NCI-H1930 (cell line): ENCODE measurements at regions not wholly inside any gene's neighbourhood (a gene's known extent, or its start where the extent isn't known, plus 50 kb on each side); places are given as distances from the start of the nearest gene placed in this dataset.

Experiments used
- DNase-seq, 2 experiments: peaks; one replicate each; lab custom pipeline; 2025; lab: John Stamatoyannopoulos, UW

DNA sequence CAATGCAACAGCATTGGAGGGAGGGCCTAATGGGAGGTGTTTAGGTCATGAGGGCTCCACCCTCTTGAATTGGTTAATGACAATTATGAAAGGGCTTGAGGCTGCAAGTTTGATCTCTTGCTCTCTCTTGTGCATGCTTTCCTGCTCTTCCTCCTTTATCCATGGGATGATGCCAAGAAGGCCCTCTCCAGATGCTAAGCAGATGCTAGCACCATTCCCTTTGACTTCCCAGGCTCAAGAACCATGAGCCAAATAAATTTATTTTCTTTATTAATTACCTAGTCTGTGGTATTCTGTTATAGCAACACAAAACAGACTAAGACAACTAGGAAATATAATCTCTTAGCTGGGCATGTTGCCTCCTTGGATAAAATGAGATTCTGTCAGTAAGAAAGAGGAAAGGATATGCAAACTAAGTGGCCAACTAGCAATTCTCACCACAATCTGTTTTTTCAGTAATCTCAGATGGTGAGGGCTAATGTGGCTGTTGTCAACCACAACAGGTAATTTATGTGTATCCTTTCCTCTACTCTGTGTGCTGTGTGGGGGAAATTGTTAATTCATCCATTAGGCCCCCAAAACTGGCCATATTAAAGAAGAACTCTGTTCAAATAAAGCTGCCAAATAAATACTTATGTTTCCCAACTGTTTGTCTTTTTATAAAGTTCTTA is 269.1 kb upstream of the CD180 start:
- DNase-seq, result no peak

DNA sequence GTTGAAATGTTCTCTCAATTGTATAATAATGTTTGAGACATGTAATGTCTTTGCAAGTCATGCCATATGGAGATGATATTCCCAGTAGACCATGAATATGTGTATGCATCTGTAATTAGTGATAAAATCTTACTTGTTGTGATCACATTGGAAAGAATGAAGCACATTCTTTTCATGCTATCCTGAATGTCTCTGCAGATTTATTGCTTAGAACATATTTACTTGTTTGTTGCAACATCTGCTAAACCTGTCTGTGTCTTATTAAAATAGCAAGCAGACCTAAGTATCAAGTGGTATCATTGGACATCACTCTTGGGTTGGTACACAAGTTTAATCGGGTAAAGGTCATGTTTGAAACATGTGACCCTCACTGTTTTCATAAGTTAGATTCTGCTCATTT is 265.5 kb upstream of the CD180 start:
- no peak for DNase-seq

DNA sequence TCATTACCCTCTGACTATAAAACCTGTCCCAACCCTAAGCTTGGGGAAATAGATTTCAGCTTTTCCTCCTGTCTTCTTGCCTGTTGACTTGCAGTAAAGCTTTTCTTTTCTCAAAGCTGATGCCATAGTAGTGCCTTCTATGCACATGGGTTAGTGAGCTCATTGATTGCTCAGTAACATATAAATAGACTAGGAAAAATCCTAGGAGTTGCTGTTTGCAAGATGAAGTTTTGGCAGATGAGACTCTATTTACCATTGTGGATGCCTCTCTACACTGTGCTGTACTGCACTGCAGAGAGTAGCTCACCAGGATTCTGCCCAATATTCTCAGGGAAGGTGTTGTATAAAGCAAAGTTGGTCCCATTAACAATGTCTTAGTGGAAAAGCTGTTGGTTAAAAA is 262.7 kb upstream of the CD180 start:
- no peak for DNase-seq

DNA sequence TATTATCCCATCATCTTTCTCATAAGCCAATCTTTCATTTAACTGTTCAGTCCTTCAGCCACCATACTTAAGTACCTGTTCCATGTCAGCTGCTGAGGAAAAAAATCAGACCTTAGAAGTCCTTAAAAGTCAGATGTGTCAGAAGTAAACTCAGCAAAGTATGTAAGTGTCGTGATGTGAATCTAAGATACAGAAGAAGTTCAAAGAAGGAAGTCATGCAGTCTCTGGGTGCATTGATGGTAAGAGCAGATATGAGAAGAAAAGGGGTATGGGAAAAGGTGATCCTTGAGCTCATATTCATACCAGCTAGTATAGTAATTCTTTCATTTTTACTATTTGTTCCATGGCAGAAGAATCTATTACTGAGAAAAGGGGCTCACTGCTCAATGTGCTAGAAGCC is 259.4 kb upstream of the CD180 start:
- DNase-seq, result no peak

DNA sequence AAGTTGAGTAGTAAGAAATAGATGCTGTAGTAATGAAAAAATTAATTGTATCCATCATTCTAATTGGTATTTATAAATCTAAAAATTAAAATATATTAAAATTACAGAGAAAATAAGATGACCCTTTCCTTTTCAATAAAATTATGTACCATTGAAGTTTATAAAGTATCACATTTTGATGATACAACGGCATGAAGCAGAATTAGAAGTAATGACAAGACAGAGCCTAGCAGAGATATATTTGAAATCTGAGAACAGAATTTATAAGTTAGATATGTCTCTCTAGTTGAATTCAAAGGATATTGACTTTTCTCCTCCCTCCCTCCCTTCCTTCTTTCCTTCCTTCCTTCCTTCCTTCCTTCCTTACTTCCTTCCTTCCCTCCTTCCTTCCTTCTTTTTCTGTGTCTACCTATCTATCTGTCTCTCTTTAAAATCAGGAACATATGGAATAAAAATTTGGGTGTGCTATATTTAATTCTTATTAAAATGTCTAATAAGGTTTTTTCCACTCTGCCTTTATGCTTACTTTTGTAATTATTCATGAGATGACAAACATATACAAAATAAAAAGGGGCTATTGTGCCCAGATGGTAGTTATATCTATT is 258.5 kb upstream of the CD180 start:
- no peak for DNase-seq

DNA sequence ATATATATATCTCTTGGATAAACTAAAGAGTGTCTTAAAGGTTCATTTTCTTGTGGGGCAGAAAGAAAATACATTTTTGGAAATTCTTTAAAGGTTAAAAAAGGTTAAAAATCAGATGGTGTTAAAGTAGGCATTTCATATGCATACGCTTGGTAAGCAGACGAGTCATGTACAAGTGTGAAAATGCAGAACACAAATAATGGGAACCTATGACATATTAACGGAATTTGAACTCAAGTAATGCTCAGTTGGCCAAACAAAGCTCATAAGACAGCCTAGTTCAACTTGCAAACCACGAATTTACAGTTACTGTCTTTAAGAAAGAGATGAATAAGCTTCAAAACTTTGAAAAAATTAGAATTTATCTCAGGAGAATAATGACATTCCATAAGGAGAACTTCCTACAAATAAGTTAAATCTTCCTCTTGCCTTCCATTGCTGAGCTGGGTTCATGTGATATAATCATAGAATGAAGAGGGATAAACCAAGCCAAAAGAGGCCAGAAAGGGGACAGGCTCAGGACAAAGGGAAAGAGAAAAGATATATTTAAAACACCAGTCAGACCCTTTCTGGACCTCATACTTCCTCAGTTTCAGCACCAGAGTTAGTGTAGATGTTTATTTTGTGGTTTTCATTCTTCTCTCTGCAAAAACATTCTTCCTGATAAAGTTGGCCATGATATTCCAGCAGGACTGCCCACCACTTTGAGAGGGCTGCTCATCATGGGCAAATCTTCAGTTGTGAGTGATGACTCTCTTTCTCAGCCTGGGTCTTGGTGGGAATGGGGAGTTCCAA is 256.7 kb upstream of the CD180 start:
- no peak for DNase-seq

DNA sequence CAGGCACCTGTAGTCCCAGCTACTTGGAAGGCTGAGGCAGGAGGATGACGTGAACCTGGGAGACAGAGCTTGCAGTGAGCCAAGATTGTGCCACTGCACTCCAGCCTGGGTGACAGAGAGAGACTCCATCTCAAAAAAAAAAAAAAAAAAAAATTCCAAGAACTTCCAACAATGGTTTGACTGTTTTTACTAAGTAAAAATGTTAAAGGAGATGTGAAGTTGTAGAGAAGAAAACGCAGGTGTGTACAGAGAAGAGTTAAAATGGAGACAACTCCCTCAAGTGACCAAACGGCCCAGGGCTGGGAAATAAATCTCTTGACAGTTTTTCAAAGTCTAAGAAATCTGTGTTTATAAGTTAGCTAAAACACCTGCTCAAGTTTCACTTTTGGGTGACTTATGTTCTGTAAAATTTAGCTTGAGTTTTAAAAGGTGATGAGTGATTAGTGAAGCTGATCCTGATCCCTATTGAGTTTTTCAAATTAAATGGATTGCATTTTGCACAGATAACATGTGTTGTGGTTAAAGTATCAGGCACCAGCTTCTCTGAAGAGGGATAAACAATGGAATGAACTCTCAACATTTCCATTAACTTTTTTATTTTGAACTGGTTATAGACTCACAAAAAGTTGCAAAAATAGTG is 255.2 kb upstream of the CD180 start:
- DNase-seq, result no peak

DNA sequence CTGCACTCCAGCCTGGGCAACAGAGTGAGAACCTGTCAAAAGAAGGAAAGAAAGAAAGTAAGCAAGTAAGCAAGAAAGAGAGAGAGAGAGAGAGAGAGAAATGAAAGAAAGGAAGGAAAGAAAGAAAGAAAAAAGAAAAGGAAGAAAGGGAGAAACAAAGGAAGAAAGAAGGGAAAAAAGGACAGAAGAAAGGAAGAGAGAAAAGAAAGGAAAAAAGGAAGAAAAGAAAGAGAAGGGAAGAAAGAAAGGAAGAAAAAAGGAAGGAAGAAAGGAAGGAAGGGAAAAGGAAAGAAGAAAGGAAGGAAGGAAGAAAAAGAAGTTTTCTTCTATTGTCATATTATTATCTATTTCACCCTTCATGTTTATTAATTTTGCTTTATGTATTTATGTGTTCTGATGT is 251.1 kb upstream of the CD180 start:
- DNase-seq, result no peak

DNA sequence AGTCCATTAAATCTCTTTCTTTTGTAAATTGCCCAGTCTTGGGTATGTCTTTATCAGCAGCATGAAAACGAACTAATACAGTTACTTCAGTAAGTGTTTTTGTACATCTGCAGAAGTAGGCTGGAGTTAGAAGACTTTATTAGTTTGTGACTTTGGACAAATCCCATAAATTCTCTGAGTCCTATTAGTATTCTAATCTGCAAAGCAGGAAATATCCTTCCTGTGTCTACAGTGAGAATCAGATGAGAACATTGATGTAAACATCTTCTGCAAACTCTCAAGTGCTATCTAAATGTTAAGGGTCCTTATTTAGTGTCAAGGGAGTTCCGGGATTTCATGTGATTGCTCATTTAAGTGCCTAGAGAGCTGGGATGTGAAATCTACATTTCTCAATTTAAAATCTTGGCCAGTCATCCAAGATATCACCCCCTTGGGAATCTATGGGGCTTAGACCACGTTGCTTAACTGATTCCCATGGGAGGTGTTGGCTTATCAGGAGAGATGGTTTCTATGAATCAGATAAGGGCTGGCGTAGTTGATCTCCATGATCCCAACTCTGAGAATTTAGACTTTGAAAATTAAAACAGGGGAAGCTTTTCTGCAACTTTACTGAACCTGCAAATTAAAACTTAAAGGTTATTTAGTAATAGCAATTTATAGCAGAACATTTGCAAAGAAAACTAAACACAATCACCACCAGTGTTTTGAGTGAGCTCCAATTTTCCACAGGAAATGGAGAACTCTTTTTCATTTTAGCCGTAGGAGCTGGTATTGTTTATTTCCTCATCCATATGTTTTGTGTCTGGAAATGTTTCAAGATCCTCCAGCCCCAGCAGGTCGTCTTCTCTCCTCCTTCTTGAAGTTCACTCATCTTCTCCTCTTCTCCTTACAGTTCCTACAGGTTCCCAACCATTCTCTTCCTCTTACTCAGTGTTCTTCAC is 241.6 kb upstream of the CD180 start:
- DNase-seq, result no peak

DNA sequence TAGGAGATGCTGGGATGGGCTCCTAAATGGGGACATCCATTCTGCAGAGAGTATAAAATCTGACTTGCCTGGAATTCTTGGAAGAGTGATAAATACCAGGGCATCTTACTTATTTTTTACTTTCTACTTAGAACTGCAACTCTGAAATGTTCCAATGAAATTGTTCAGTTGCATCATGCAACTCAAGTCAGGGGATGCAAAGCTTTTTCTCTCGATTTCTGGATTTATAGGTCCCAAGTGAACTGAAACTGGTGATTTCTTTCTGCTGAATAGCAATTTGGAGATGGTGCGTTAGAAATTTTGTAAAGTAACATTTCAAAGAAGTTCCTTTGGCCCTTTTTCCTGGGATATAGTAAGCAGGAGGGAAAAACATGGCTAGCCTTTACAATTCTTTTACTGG is 238.4 kb upstream of the CD180 start:
- no peak for DNase-seq

DNA sequence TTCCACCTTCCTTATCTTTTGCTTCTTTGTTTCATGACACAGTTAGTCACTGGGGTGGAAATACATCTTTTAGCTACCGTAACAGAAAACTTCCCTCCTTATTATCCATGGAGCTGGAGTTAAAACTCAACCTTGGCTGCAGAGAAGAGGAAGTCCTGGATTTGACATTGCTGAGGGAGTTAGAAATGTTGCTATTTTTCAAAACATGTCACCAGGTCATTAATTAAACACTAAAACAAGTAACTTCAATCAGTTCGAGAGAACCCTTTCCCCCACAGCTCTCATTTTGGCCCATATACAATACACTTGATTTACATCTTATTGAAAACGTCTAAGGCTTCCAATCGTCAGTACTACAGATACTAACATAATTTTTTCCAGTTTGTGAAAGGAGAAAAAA is 237.9 kb upstream of the CD180 start:
- DNase-seq, result no peak

DNA sequence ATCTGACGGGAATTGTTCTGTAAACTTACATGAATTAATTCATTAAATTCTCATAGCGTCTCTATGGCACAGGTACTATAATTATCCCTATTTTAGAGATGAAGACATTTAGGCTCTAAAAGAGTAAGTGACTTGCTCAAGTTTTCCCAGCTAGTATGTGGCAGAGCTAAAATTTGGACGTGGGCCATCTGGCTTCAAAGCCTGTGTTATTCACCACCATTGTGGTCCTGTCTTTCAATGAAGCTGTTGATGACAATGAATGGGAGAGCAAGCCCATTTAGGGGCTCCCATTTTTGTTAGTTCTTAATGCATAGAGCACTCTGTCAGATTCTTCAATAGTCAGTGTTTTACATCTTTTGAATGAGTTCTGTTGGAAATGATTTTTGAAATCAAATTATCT is 236.0 kb upstream of the CD180 start:
- no peak for DNase-seq

DNA sequence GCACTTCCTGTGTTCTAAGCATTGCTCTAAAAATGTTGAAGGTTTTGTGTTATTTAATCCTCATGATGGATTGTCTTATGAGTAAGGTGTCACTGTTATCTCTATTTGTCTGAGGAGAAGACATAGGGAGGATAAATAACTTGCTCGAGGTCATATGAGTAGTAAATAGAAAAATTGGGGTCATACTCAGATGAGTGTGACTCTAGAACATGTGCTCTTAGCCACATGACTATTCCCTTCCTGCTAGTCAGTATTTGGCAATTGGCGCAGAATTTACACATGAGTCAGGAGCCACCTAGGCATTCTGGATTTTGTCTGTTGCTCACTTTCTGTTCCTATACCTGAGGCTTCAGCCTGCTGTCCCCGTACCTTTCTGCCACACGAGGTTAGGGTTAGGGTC is 234.6 kb upstream of the CD180 start:
- no peak for DNase-seq

DNA sequence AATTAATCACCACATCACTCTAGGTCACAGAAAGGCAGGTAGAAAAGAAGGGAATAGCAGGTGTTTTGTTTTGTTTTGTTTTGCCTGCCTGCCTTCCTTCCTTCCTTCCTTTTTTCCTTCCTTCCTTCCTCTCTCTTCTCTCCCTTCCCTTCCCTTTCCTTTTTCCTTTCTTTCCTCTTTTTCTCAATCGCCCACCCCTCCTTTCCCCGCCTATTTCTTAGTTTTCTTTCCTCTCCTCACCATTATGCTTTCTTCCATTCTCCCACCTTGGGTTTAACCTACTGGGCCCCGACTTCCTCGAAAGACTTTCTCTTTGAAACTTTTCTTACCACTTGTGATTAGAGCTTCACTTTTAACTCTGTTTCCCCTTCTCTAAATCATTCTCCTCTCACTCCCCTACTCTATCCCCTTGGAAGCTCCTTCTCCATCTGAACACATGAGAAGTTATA is 231.3 kb upstream of the CD180 start:
- DNase-seq, result no peak

DNA sequence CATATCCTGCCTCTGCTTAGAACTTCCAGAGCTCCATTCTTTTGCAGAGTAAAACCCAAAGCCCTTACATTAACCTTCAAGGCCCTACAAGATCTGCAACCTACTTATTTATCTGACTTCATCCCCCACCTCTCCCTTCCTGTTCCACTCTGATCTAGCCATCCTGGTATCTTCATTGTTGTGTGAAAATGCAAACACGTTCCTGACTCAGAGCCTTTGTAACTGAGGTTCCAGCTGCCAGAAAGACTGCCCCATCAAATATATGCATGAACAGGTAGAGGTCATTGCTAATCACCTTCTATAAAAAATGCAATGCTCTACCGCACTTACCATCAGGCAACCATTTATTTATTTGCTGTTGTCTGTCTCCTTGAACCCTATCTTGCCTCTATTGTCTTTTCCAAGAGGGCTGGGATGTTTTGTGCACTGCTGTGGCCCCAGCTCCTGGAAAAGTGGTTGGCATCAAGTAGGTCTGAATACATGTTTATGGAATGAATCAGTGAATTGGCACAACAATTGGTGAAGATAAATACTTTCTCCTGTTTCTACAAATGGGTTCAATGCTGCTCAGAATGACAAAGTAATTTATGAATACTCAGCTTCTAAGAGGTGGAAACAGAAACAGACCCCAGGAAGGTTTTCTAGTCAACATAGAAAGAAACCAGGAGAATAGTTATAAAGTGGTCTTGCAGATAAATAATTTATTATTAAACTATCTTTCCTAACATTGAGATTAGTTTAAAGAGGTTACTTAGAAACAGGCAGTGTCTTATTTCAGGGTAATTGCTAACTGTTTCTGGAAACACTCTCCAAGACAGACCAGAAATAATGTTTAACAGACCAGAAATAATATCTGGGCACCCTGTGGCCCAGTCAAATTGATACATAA is 230.6 kb upstream of the CD180 start:
- no peak for DNase-seq

DNA sequence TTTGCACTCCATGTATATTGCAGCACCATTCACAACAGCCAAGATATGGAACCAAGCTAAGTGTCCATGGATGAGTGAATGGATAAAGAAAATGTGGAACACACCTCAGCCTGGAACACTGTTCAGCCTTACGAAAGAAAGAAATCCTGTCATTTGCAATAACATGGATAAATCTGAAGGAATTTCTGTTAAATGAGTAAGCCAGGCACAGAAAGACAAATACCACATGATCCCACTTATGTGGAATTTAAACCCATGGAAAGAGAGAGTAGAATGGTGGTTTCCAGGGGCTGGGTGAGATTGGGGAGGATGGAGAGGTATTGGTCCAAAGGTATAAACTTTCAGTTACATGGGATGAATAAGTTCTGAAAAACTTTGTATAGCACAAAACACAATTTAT is 228.9 kb upstream of the CD180 start:
- DNase-seq, result no peak

DNA sequence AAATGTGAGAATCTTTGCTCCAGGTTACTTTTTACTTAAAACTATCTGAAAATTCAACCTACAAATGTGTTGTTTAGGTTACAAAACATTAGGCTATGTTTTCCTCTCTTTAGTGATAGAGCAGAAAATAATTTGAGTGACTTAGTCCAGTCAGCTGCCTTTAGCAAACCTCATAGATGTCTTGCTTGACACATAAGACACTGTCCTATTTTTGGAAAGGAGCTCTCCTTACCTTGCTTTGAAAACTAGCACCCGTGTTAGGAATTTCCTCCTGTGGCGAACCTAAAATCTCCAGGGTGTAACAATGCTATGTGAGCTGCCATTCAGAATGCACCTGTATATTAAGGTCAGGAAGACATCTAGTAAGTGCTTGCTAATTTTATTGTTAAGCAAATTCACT is 221.2 kb upstream of the CD180 start:
- DNase-seq, result no peak

DNA sequence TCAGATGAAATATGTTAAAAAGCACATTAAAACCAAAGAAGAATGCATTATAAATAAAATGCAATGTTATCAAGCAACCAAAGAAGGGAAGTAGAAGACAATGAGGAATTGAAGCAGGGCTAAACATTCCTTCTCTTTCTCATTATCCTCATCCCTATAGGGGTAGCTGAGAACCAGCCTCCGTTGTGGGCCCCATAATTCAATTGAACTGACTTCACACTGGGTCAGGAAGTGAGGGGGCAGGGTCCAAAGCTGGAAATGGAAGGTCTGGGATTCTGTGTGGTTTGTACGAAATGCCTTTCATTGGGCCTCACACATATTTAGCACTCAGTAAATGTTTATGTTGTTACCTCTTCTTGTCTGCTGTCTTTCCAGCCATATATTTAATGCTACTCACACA is 220.4 kb upstream of the CD180 start:
- DNase-seq, result no peak

DNA sequence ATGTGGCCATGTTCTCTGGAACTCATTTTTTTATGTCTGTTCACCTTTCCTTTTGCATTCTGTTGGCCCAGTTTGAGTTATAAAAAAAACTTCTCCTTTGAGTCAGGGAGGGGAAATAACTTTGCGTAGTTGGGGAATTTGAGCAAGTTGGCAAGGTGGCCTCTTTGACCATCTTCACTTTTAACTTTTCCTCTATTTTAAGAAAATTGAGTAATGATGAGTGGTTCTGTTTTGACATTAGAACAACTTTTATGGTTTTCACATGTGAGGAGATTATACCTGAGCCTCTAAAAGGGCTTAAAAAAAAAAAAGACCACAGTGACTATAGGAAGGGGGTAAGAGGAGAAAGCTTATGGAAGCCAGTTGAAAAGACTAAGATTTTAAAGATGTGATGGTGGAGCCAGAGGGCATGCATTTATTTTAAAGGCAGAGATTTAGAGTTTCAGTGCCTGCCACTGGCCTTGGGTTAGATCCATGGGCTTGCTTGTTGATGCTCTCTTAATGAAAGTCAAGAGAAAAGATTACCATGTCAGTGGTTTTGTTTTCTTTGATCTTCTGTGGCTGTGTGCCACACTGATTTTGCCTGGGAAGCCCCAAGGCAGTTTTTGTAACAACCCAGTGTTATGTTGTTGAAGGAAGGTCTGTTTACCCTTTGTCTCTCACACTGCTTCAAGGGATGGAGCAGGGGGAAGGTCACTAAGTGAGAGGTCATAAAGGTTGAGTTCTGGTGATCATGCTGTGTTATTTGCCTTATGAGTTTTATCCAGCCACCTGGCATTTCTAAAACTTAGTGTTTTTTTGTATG is 219.7 kb upstream of the CD180 start:
- DNase-seq, result no peak

DNA sequence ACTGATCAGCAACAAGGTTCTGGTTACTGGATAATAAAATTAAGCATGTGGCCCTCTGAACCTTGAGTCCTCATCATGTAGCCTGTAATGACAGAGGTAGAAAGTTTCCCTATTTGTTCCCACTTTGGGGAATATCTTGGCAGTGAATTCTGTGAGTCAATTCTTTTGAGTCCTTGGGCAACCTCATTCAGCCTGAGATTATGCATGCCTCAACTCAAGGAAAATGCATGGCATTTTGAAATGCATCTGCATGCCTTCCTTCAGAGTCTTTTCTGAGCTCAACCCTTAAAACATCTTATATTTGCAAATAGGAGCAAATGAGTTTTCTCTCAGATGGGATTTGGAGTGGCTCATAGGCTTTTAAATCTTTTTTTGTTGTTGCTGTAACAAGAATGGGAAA is 218.1 kb upstream of the CD180 start:
- DNase-seq, result no peak
